ENCODE measurements at regions not wholly inside any gene's neighbourhood (a gene's known extent, or its start where the extent isn't known, plus 50 kb on each side); places are given as distances from the start of the nearest gene placed in this dataset.

- H4K8ac ChIP-seq (replicated peaks; ENCODE audit: insufficient read length, low read depth, low read length), result no peak overlapping the region
- peaks cover 12% of the 10 kb centered on the region for H3K27me3 Mint-ChIP-seq (ENCODE audit: low read depth)
- no peak overlapping the region for H3K23ac ChIP-seq (ENCODE audit: insufficient read length, low read depth, low read length)
- no peak overlapping the region for H3K9ac ChIP-seq (ENCODE audit: extremely low read depth, insufficient read length, low read length)
- H3T11ph ChIP-seq (ENCODE audit: low read length), result no peak overlapping the region
- H2BK12ac ChIP-seq (ENCODE audit: insufficient read length, low read depth, low read length), result no peak overlapping the region
- no peak overlapping the region for H3K56ac ChIP-seq (ENCODE audit: insufficient read length, low read depth, low read length)
- no peak for TF ChIP-seq CTCF (conservative IDR thresholded peaks at IDR 0.05)
- no peaks in the 10 kb centered on the region for H3K9me3 Mint-ChIP-seq
- H3K4me3 Mint-ChIP-seq, result no peak overlapping the region
- no peak overlapping the region for H3K4me2 ChIP-seq (ENCODE audit: insufficient read depth, insufficient read length, low read length)
- no peak overlapping the region for H3K4ac ChIP-seq (ENCODE audit: low read depth, low read length)
- peaks cover 5 to 8% of the 10 kb centered on the region in 2 experiments for H3K4me1 Mint-ChIP-seq
- H3K79me2 ChIP-seq (ENCODE audit: insufficient read depth, low read length), result no peaks in the 10 kb centered on the region
- H2BK5ac ChIP-seq (ENCODE audit: insufficient read length, low read length), result no peak overlapping the region
- no peak overlapping the region for H3K27ac ChIP-seq (ENCODE audit: insufficient read length, low read depth, low read length)
- no peaks in the 10 kb centered on the region; the same call in 1 of the 2 replicates for H3K4me1 ChIP-seq (ENCODE audit: insufficient read depth, low read length)
- no peak overlapping the region for H2AK5ac ChIP-seq (ENCODE audit: insufficient read length, low read length)
- H4K5ac ChIP-seq (ENCODE audit: insufficient read length, low read depth, low read length), result no peak overlapping the region
- no peaks in the 10 kb centered on the region for H3K27me3 ChIP-seq (ENCODE audit: insufficient read depth, low read length)
- no peak overlapping the region for H2AFZ ChIP-seq (ENCODE audit: low read length)
- no peaks in the 10 kb centered on the region for H3K36me3 Mint-ChIP-seq (ENCODE audit: insufficient read depth in 1 of 3, low read depth in 3 of 3)
- H3K23me2 ChIP-seq (ENCODE audit: insufficient read length, low read depth, low read length, poor library complexity, severe bottlenecking), result no peaks in the 10 kb centered on the region
- no CpG with 5 or more reads among the region's 8 CpGs for WGBS (ENCODE audit: extremely low coverage, insufficient read length, low lambda C conversion rate)
- 0 out of 2 replicates have a peak overlapping the region, but pooled peaks have one; percentile 1 for H3K14ac ChIP-seq (ENCODE audit: insufficient read depth, low read length)
- H3K9me3 ChIP-seq (ENCODE audit: control insufficient read depth, low read depth, low read length), result no peaks in the 10 kb centered on the region
- no peak overlapping the region for H3K27ac Mint-ChIP-seq
- H4K91ac ChIP-seq (ENCODE audit: insufficient read length, low read depth, low read length), result no peak overlapping the region
- peak; percentile 8 for DNase-seq
- no peaks in the 10 kb centered on the region for H4K20me1 ChIP-seq (ENCODE audit: control insufficient read depth, insufficient read depth, insufficient read length)
- no peak overlapping the region for H2BK120ac ChIP-seq (ENCODE audit: low read depth, low read length, poor library complexity, severe bottlenecking)
- H3K79me1 ChIP-seq (ENCODE audit: insufficient read depth, low read depth, low read length, poor library complexity, severe bottlenecking), result no peaks in the 10 kb centered on the region
- no peak overlapping the region for H3K18ac ChIP-seq (ENCODE audit: insufficient read length, low read depth, low read length)
- H2BK15ac ChIP-seq (ENCODE audit: low read depth, low read length), result no peak overlapping the region
- no peak overlapping the region for H2BK20ac ChIP-seq (ENCODE audit: low read depth, low read length, poor library complexity, severe bottlenecking)
Measured at GRCh38 chr10:130576427-130576826, 440.2 kb downstream of the GLRX3 start.

Measured in H9 (cell line).